ENCODE measurements at regions not wholly inside any gene's neighbourhood (a gene's known extent, or its start where the extent isn't known, plus 50 kb on each side); places are given as distances from the start of the nearest gene placed in this dataset.

DNA sequence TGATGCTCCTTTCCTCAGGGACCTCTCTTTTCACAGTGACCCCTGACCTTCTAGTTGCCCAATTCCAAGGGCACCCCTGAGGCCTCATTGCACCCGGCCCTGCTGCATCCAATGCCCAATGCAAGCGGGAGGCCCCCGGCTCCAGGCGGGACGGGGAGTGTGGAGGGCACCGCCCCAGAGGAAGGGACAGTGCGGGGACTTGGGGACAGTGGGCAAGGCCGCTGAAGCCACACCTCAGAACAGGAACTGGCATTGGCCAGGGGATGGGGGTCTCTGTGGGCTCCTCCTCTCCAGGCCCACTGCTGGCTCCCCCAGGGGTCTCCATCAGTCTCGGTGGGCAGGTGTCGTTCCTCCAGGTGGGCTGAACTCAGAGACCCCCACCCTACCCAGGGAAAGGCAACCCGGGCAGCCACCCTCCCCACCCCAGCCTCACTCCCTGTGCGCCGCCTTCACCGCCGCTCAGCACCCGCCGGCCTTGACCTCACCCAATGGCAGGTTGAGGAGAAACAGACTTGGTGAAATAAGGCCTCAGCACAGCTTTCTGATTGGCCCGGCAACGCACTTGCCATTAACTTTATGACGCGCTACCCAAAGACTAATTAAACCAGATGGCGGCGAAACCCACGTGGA, 1312.0 kb downstream of the BRD1 start:
- TF ChIP-seq, protein P1, sequence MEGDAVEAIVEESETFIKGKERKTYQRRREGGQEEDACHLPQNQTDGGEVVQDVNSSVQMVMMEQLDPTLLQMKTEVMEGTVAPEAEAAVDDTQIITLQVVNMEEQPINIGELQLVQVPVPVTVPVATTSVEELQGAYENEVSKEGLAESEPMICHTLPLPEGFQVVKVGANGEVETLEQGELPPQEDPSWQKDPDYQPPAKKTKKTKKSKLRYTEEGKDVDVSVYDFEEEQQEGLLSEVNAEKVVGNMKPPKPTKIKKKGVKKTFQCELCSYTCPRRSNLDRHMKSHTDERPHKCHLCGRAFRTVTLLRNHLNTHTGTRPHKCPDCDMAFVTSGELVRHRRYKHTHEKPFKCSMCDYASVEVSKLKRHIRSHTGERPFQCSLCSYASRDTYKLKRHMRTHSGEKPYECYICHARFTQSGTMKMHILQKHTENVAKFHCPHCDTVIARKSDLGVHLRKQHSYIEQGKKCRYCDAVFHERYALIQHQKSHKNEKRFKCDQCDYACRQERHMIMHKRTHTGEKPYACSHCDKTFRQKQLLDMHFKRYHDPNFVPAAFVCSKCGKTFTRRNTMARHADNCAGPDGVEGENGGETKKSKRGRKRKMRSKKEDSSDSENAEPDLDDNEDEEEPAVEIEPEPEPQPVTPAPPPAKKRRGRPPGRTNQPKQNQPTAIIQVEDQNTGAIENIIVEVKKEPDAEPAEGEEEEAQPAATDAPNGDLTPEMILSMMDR (conservative IDR thresholded peaks at IDR 0.05; ENCODE audit: low read length): no peak
- TF ChIP-seq EZH2phosphoT487 (IDR thresholded peaks at IDR 0.05; ENCODE audit: borderline replicate concordance): no peak
